Thyroid gland (tissue), 4 donors: ENCODE measurements at regions not wholly inside any gene's neighbourhood (a gene's known extent, or its start where the extent isn't known, plus 50 kb on each side); places are given as distances from the start of the nearest gene placed in this dataset.
"Not testable (repeated sequence)": the region's sequence is repeated elsewhere in the genome, so short reads cannot be mapped to it uniquely, and the experiment has no call there.

Experiments used
- DNase-seq, 2 donors: peaks; one replicate each; pipeline ENCODE4 v3.0.0-alpha.2; 2019
- H3K27ac ChIP-seq, 3 donors: fragments of 200-600 bp; sonication (generic); 1 replicate in 2 of 3; 2 replicates in 1 of 3; pipeline ENCODE4 v1.5.1; 2016 to 2019; ENCODE audit warnings: mild to moderate bottlenecking in 1 of 3, moderate library complexity in 1 of 3
- H3K27me3 ChIP-seq: fragments of 200-600 bp; sonication (generic); one replicate; pipeline ENCODE4 v1.5.1; 2019
- H3K36me3 ChIP-seq, 2 donors: fragments of 200-600 bp; sonication (generic); one replicate each; pipeline ENCODE4 v1.5.1; 2016 to 2019
- H3K4me1 ChIP-seq, 2 donors: fragments of 200-600 bp; sonication (generic); one replicate each; pipeline ENCODE4 v1.5.1; 2017 to 2019
- H3K4me3 ChIP-seq, 3 donors: fragments of 200-600 bp; sonication (generic); replicated peaks in 1 of 3; 1 replicate in 2 of 3; 2 replicates in 1 of 3; pipeline ENCODE4 v1.5.1; 2016; ENCODE audit warnings: mild to moderate bottlenecking in 1 of 3
- H3K9me3 ChIP-seq: fragments of 200-600 bp; sonication (generic); one replicate; pipeline ENCODE4 v1.5.1; 2017
- CTCF ChIP-seq, 6 experiments: fragments of 200-600 bp in 3 of 6; fragments of 450-650 bp in 3 of 6; sonication (generic) in 3 of 6; IDR thresholded peaks; one replicate each; pipeline ENCODE4 v1.5.1; 2016 to 2019; ENCODE audit warnings: antibody characterized with exemption in 6 of 6, mild to moderate bottlenecking in 2 of 6, inconsistent platforms in 1 of 6, moderate library complexity in 1 of 6
- POLR2A ChIP-seq, 2 donors: fragments of 450-650 bp; IDR thresholded peaks; one replicate each; pipeline ENCODE4 v1.6.1; 2017; ENCODE audit warnings: antibody characterized with exemption in 2 of 2, mild to moderate bottlenecking in 2 of 2, moderate library complexity in 1 of 2
- WGBS, 2 donors: methylation state at CpG; one replicate each; pipeline ENCODE4 v1.1.5; 2017; 5-methylcytosine and 5-hydroxymethylcytosine counted together
- intact Hi-C: fragments of 100-400 bp; cut with DNase I; formaldehyde crosslinking; loops from one replicate; pipeline ENCODE4 v1.15.1; 2023

GRCh38 chr3:159252772-159253384 lies 451.0 kb downstream of the MFSD1 start:
- H3K27ac ChIP-seq, result no peak overlapping the region
- TF ChIP-seq CTCF (IDR thresholded peaks at IDR 0.05), result peak in 2 of 6 experiments; percentile 11 to 13
- no peak for TF ChIP-seq POLR2A (IDR thresholded peaks at IDR 0.05)
- H3K27me3 ChIP-seq, result no peaks in the 10 kb centered on the region
- DNase-seq, result no peak
- WGBS, 2 donors, result 23 to 29% methylated on average over 2 of the region's 2 CpGs
- H3K36me3 ChIP-seq, result no peaks in the 10 kb centered on the region
- intact Hi-C loops, result loop anchor here (10.0 kb wide), 1 partner anchor 552 kb away; no protein-coding TSS in a partner anchor
- H3K4me3 ChIP-seq, result no peak overlapping the region
- no peaks in the 10 kb centered on the region for H3K9me3 ChIP-seq
- H3K4me1 ChIP-seq, result no peaks in the 10 kb centered on the region

GRCh38 chr3:159253860-159254259 lies 452.0 kb downstream of the MFSD1 start:
- H3K4me1 ChIP-seq, result no peaks in the 10 kb centered on the region
- H3K36me3 ChIP-seq, result no peaks in the 10 kb centered on the region
- no peak for TF ChIP-seq POLR2A (IDR thresholded peaks at IDR 0.05)
- no peak for TF ChIP-seq CTCF (IDR thresholded peaks at IDR 0.05)
- no peak for DNase-seq
- intact Hi-C loops, result loop anchor here (10.0 kb wide), 1 partner anchor 551 kb away; no protein-coding TSS in a partner anchor
- no peak overlapping the region for H3K4me3 ChIP-seq
- no peaks in the 10 kb centered on the region for H3K27me3 ChIP-seq
- no peak overlapping the region for H3K27ac ChIP-seq
- 76 to 78% methylated on average over 1 of the region's 1 CpG for WGBS, 2 donors
- H3K9me3 ChIP-seq, result no peaks in the 10 kb centered on the region

- intact Hi-C loops, result loop anchor here (5.0 to 10.0 kb wide), 2 partner anchors 411 to 547 kb away; no protein-coding TSS in a partner anchor
- H3K4me1 ChIP-seq, result no peaks in the 10 kb centered on the region
- H3K27ac ChIP-seq, result no peak overlapping the region
- WGBS, 2 donors, result 80 to 83% methylated on average over 4 of the region's 4 CpGs
- H3K9me3 ChIP-seq, result no peaks in the 10 kb centered on the region
- no peak for TF ChIP-seq CTCF (IDR thresholded peaks at IDR 0.05)
- TF ChIP-seq POLR2A (IDR thresholded peaks at IDR 0.05), result no peak
- DNase-seq, result no peak
- H3K36me3 ChIP-seq, result no peaks in the 10 kb centered on the region
- no peaks in the 10 kb centered on the region for H3K27me3 ChIP-seq
- no peak overlapping the region for H3K4me3 ChIP-seq
These were observed 456.1 kb downstream of the MFSD1 start for GRCh38 chr3:159257954-159258353.

- Histone ChIP-seq H3K36me3 (no peaks in the 10 kb centered on the region), H3K4me3 (no peak overlapping the region), H3K27ac (no peak overlapping the region), H3K27me3 (no peaks in the 10 kb centered on the region), H3K4me1 (no peaks in the 10 kb centered on the region), H3K9me3 (no peaks in the 10 kb centered on the region)
- intact Hi-C loops, result loop anchor here (5.0 to 10.0 kb wide), 2 partner anchors 412 to 546 kb away; no protein-coding TSS in a partner anchor
- no peak for TF ChIP-seq CTCF (IDR thresholded peaks at IDR 0.05)
- no peak for TF ChIP-seq POLR2A (IDR thresholded peaks at IDR 0.05)
- 24 to 25% methylated on average over 2 of the region's 2 CpGs for WGBS, 2 donors
- no peak for DNase-seq
These were observed 457.1 kb downstream of the MFSD1 start for GRCh38 chr3:159258934-159259333.

- Histone ChIP-seq H3K9me3 (no peaks in the 10 kb centered on the region), H3K27me3 (no peaks in the 10 kb centered on the region), H3K4me3 (no peak overlapping the region), H3K4me1 (no peaks in the 10 kb centered on the region), H3K27ac (no peak overlapping the region), H3K36me3 (no peaks in the 10 kb centered on the region)
- intact Hi-C loops, result no loop called here
- 23% methylated on average over 5 of the region's 5 CpGs for WGBS, 2 donors
- DNase-seq, result peak; percentile 33 to 51
- TF ChIP-seq POLR2A (IDR thresholded peaks at IDR 0.05), result no peak
- TF ChIP-seq CTCF (IDR thresholded peaks at IDR 0.05), result peak; percentile 51 to 77 (median 70)
These were observed 458.3 kb downstream of the MFSD1 start for GRCh38 chr3:159260049-159260662.

- H3K27ac ChIP-seq, DNase-seq, H3K36me3 ChIP-seq, H3K4me1 ChIP-seq, H3K27me3 ChIP-seq, H3K4me3 ChIP-seq, intact Hi-C loops, H3K9me3 ChIP-seq: not testable (repeated sequence)
- 62 to 72% methylated on average over 4 of the region's 4 CpGs for WGBS, 2 donors
These were observed 459.5 kb downstream of the MFSD1 start for GRCh38 chr3:159261333-159261732.
